GM12878 (cell line): ENCODE measurements at regions not wholly inside any gene's neighbourhood (a gene's known extent, or its start where the extent isn't known, plus 50 kb on each side); places are given as distances from the start of the nearest gene placed in this dataset.

Source experiments
- ATAC-seq: fragments of 200-7000 bp; cut with Tn5 transposase; 3 replicates; pipeline ENCODE4 v1.9.1; 2020; ENCODE audit warnings: mild to moderate bottlenecking, moderate library complexity
- BruUV-seq: library from RNA; stranded (reverse); fragments of 400-500 nt; replicated peaks from 2 replicates; lab custom pipeline; 2021; lab: Mats Ljungman, UMichigan
- CTCF ChIA-PET: fragments of 300-600 bp; sonication (Branson Sonifier 250); formaldehyde crosslinking; extraction: SDS; loops from one replicate; lab custom pipeline; 2021; ENCODE audit warnings: inconsistent platforms; lab: Yijun Ruan, JAX
- POLR2A ChIA-PET: fragments of 350-600 bp; formaldehyde crosslinking; extraction: SDS; loops from one replicate; lab custom pipeline; 2021; ENCODE audit warnings: inconsistent platforms; lab: Charles Lee
- RAD21 ChIA-PET: fragments of 300-600 bp; sonication (Branson Sonifier 250); formaldehyde crosslinking; loops from one replicate; lab custom pipeline; 2023; ENCODE audit warnings: antibody characterized with exemption; ENCODE audit not compliant: unreplicated experiment; lab: Charles Lee
- SMC1A ChIA-PET: fragments of 300-600 bp; sonication (Branson Sonifier 250); formaldehyde crosslinking; loops from one replicate; lab custom pipeline; 2023; ENCODE audit not compliant: unreplicated experiment, uncharacterized antibody; lab: Charles Lee
- DNase-seq: peaks from one replicate; pipeline ENCODE4 v3.0.0-alpha.2; 2011; ENCODE audit warnings: low read depth, low spot score
- FAIRE-seq: peaks from 3 replicates; lab custom pipeline; 2011; peaks lifted over from hg19 to GRCh38; lab: Jason Lieb, UNC
- H2AFZ ChIP-seq: 2 replicates; pipeline ENCODE4 v1.6.0; 2011; ENCODE audit warnings: low read depth, low read length, control low read depth; ENCODE audit not compliant: control insufficient read depth
- H3K27ac ChIP-seq: 2 replicates; pipeline ENCODE4 v1.5.1; 2011; ENCODE audit warnings: control low read depth; ENCODE audit not compliant: control insufficient read depth, insufficient read depth
- H3K27me3 ChIP-seq, 2 experiments: replicated peaks in 1 of 2; 2 replicates each; pipeline versions ENCODE4 v1.6.0 to v1.6.1; 2011; ENCODE audit warnings: low read length in 1 of 2; ENCODE audit not compliant: control insufficient read depth in 2 of 2, insufficient read depth in 2 of 2
- H3K36me3 ChIP-seq, 2 experiments: 2 replicates each; pipeline ENCODE4 v1.5.1; 2011; ENCODE audit warnings: low read length in 1 of 2; ENCODE audit not compliant: control insufficient read depth in 2 of 2, insufficient read depth in 2 of 2
- H3K4me1 ChIP-seq: 2 replicates; pipeline ENCODE4 v1.6.1; 2011; ENCODE audit warnings: mild to moderate bottlenecking, low read length, moderate library complexity, mixed read lengths; ENCODE audit not compliant: control insufficient read depth, insufficient read depth
- H3K4me2 ChIP-seq: 2 replicates; pipeline ENCODE4 v1.6.0; 2011; ENCODE audit warnings: control low read depth; ENCODE audit not compliant: control insufficient read depth, insufficient read depth
- H3K4me3 ChIP-seq: fragments of 200-600 bp; sonication (generic); 2 replicates; pipeline ENCODE4 v1.5.1; 2016
- H3K79me2 ChIP-seq: 2 replicates; pipeline ENCODE4 v1.6.0; 2011; ENCODE audit warnings: low read length; ENCODE audit not compliant: control insufficient read depth, insufficient read depth
- H3K9ac ChIP-seq: 2 replicates; pipeline ENCODE4 v1.8.0; 2011; ENCODE audit warnings: low read length, control low read depth, mixed read lengths; ENCODE audit not compliant: control insufficient read depth, insufficient read depth
- H3K9me3 ChIP-seq: replicated peaks from 3 replicates; pipeline ENCODE4 v1.5.1; 2011; ENCODE audit warnings: mild to moderate bottlenecking, low read length; ENCODE audit not compliant: control insufficient read depth, insufficient read depth
- H4K20me1 ChIP-seq: 2 replicates; pipeline ENCODE4 v1.6.0; 2011; ENCODE audit not compliant: control insufficient read depth, insufficient read depth
- ATF3 ChIP-seq: IDR thresholded peaks from 2 replicates; pipeline ENCODE4 v1.6.1; 2011; ENCODE audit warnings: low read depth, mild to moderate bottlenecking, low read length, moderate library complexity, borderline replicate concordance; ENCODE audit errors: extremely low read depth
- BMI1 ChIP-seq: fragments of 450-650 bp; IDR thresholded peaks from 2 replicates; pipeline ENCODE4 v1.6.1; 2016; ENCODE audit warnings: mild to moderate bottlenecking, moderate library complexity, borderline replicate concordance
- EZH2 ChIP-seq: IDR thresholded peaks from 2 replicates; pipeline ENCODE4 v1.6.1; 2012; ENCODE audit warnings: low read depth, mild to moderate bottlenecking, control low read depth, inconsistent platforms, low read length, borderline replicate concordance; ENCODE audit not compliant: control insufficient read depth
- IRF4 ChIP-seq: IDR thresholded peaks from 2 replicates; pipeline ENCODE4 v1.6.1; 2011; ENCODE audit warnings: low read depth, low read length
- NFYA ChIP-seq: IDR thresholded peaks from 2 replicates; pipeline ENCODE4 v1.6.1; 2011; ENCODE audit warnings: low read depth, mild to moderate bottlenecking, low read length, improper control_type of control experiment, borderline replicate concordance
- NR2F1 ChIP-seq: fragments of 450-650 bp; conservative IDR thresholded peaks from 2 replicates; pipeline ENCODE4 v1.6.1; 2017; ENCODE audit warnings: mild to moderate bottlenecking
- RAD21 ChIP-seq: IDR thresholded peaks from 2 replicates; pipeline ENCODE4 v1.6.1; 2011; ENCODE audit warnings: mild to moderate bottlenecking, low read depth, low read length, moderate library complexity; ENCODE audit not compliant: insufficient read depth
- RCOR1 ChIP-seq: conservative IDR thresholded peaks from 2 replicates; pipeline ENCODE4 v1.6.1; 2012; ENCODE audit warnings: low read depth, low read length, improper control_type of control experiment
- WGBS: methylation state at CpG from one replicate; pipeline ENCODE4 v1.1.6; 2016; ENCODE audit warnings: low lambda C conversion rate; ENCODE audit not compliant: insufficient replicate concordance, insufficient coverage; ENCODE audit errors: missing lambda C conversion rate; 5-methylcytosine and 5-hydroxymethylcytosine counted together
- in situ Hi-C: fragments of 300-500 bp; cut with MboI; formaldehyde crosslinking; loops from 9 replicates; pipeline ENCODE4 v1.14.3; 2018; ENCODE audit warnings: mixed read lengths
- intact Hi-C: fragments of 100-400 bp; cut with micrococcal nuclease; formaldehyde crosslinking; loops from one replicate; pipeline ENCODE4 v1.14.2; 2022; ENCODE audit not compliant: unreplicated experiment
- TF ChIP-seq, protein P1 (sequence below): IDR thresholded peaks from 2 replicates; pipeline ENCODE4 v1.6.1; 2011; ENCODE audit warnings: low read depth, low read length, improper control_type of control experiment, borderline replicate concordance
- TF ChIP-seq, protein P2 (sequence below): fragments of 450-650 bp; IDR thresholded peaks from 2 replicates; pipeline ENCODE4 v1.6.1; 2017; ENCODE audit warnings: antibody characterized with exemption, mild to moderate bottlenecking, moderate library complexity

DNA sequence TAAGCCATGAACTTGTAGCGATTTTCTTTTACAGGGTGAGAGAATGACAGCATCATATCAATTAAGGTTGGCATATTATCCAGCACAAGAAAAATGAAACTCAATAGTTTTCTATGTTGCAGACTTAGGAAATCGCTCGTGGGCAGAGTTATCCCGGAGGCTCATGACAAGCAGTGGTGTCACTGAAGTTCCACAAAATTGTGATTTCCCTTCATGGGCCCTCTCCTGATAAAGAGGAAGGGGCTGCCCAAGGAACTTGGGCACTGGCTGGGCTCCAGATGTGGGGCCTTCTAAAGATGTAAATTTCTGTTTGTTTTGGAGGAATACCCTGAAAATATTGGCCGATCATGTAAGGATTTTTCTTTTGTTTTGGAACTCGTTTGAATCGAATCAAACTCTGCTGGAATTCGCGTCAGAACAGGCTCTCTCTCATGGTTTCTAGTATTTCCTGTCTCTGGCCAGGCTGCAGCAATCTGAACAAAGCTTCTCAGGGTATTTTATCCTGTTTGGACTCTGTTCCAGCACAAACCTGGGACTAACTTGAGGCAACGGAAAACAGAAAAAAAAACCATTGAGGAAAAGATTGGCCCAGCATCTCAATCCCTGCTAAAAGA, 340.6 kb upstream of the NRP1 start:
- H3K4me1 ChIP-seq: no peaks in the 10 kb centered on the region
- no peaks in the 10 kb centered on the region for H3K9me3 ChIP-seq
- ChIA-PET POLR2A (interaction anchor here (0.6 kb wide), 1 partner anchor 192 kb away, joined by 5 read pairs; no protein-coding TSS in a partner anchor), SMC1A (interaction anchor here (0.7 to 1.4 kb wide), 2 partner anchors 30 to 40 kb away, joined by 3 read pairs; no protein-coding TSS in a partner anchor), RAD21 (interaction anchor here (0.6 to 0.9 kb wide), 2 partner anchors 72 to 200 kb away, joined by 3 read pairs; no protein-coding TSS in a partner anchor), CTCF (no interaction called here)
- in situ Hi-C loops (no loop called here), intact Hi-C loops (no loop called here)
- no peak overlapping the region for H2AFZ ChIP-seq
- H3K9ac ChIP-seq: no peak overlapping the region
- FAIRE-seq (no peak), DNase-seq (no peak), ATAC-seq (no peak)
- H3K79me2 ChIP-seq: no peaks in the 10 kb centered on the region
- H3K4me3 ChIP-seq: no peak overlapping the region
- no peak overlapping the region for H3K4me2 ChIP-seq
- TF ChIP-seq RAD21 (no peak), NR2F1 (no peak), NFYA (no peak), BMI1 (no peak), EZH2 (no peak), RCOR1 (no peak), IRF4 (no peak), ATF3 (no peak)
- TF ChIP-seq, protein P1, sequence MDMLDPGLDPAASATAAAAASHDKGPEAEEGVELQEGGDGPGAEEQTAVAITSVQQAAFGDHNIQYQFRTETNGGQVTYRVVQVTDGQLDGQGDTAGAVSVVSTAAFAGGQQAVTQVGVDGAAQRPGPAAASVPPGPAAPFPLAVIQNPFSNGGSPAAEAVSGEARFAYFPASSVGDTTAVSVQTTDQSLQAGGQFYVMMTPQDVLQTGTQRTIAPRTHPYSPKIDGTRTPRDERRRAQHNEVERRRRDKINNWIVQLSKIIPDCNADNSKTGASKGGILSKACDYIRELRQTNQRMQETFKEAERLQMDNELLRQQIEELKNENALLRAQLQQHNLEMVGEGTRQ: no peak
- TF ChIP-seq, protein P2, sequence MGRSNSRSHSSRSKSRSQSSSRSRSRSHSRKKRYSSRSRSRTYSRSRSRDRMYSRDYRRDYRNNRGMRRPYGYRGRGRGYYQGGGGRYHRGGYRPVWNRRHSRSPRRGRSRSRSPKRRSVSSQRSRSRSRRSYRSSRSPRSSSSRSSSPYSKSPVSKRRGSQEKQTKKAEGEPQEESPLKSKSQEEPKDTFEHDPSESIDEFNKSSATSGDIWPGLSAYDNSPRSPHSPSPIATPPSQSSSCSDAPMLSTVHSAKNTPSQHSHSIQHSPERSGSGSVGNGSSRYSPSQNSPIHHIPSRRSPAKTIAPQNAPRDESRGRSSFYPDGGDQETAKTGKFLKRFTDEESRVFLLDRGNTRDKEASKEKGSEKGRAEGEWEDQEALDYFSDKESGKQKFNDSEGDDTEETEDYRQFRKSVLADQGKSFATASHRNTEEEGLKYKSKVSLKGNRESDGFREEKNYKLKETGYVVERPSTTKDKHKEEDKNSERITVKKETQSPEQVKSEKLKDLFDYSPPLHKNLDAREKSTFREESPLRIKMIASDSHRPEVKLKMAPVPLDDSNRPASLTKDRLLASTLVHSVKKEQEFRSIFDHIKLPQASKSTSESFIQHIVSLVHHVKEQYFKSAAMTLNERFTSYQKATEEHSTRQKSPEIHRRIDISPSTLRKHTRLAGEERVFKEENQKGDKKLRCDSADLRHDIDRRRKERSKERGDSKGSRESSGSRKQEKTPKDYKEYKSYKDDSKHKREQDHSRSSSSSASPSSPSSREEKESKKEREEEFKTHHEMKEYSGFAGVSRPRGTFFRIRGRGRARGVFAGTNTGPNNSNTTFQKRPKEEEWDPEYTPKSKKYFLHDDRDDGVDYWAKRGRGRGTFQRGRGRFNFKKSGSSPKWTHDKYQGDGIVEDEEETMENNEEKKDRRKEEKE: no peak
- H3K36me3 ChIP-seq: no peaks in the 10 kb centered on the region
- BruUV-seq: no TSS peak
- no peak overlapping the region for H3K27ac ChIP-seq
- WGBS: 35% methylated on average over 10 of the region's 10 CpGs
- no peaks in the 10 kb centered on the region for H4K20me1 ChIP-seq
- H3K27me3 ChIP-seq: no peaks in the 10 kb centered on the region
